ENCODE measurements at regions not wholly inside any gene's neighbourhood (a gene's known extent, or its start where the extent isn't known, plus 50 kb on each side); places are given as distances from the start of the nearest gene placed in this dataset.

GRCh38 chr11:19482319-19483100, 230.1 kb upstream of the NAV2 start:
- TF ChIP-seq EZH2 (IDR thresholded peaks at IDR 0.05; ENCODE audit: borderline replicate concordance) (no peak), CTCF (IDR thresholded peaks at IDR 0.05; ENCODE audit: poor library complexity) (no peak), EZH2phosphoT487 (IDR thresholded peaks at IDR 0.05; ENCODE audit: low read depth, severe bottlenecking, unreplicated experiment) (no peak)
